Muscle layer of colon (tissue), 2 donors: ENCODE measurements at regions not wholly inside any gene's neighbourhood (a gene's known extent, or its start where the extent isn't known, plus 50 kb on each side); places are given as distances from the start of the nearest gene placed in this dataset.
"Not testable (repeated sequence)": the region's sequence is repeated elsewhere in the genome, so short reads cannot be mapped to it uniquely, and the experiment has no call there.

Experiments
- H3K27ac ChIP-seq: one replicate; pipeline ENCODE4 v1.7.0; 2013; ENCODE audit warnings: low read depth, mild to moderate bottlenecking, low read length, moderate library complexity
- H3K27me3 ChIP-seq, 2 donors: one replicate each; pipeline ENCODE4 v1.7.0; 2013; ENCODE audit warnings: low read length in 2 of 2, mild to moderate bottlenecking in 2 of 2; ENCODE audit not compliant: insufficient read depth in 2 of 2, control insufficient read depth in 1 of 2
- H3K36me3 ChIP-seq: one replicate; pipeline ENCODE4 v1.7.0; 2013; ENCODE audit warnings: mild to moderate bottlenecking, low read length; ENCODE audit not compliant: insufficient read depth
- H3K4me1 ChIP-seq: one replicate; pipeline ENCODE4 v1.7.0; 2013; ENCODE audit warnings: mild to moderate bottlenecking, low read length; ENCODE audit not compliant: insufficient read depth
- H3K4me3 ChIP-seq, 2 donors: one replicate each; pipeline ENCODE4 v1.7.0; 2013; ENCODE audit warnings: low read length in 2 of 2, low read depth in 1 of 2, mild to moderate bottlenecking in 1 of 2, moderate library complexity in 1 of 2
- H3K9ac ChIP-seq: one replicate; pipeline ENCODE4 v1.7.0; 2013; ENCODE audit warnings: low read length
- H3K9me3 ChIP-seq: one replicate; pipeline ENCODE4 v1.7.0; 2013; ENCODE audit warnings: mild to moderate bottlenecking, low read length
- donor health status: abdominal sarcoma.
- donor health status: Adenocarcinoma of cecum.

DNA sequence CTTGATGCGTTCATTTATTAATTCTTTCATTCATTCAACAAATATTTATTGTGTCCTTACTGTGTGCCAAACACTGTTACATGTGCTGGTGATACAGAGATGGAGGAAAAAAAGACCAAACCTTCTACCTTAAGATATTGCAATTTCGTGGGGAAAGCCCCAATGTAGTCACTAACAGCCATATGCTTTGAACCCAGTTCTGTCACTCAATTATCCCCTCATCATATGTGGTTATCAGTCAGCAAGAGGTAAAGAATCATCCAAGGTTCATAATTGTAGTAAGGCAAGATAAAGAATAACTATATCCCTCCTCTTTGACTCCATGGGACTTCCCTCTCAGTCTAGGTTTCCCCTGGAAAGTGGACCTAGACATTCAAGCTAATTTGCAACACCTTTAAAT lies 1185.6 kb upstream of the CELF4 start:
- no peak overlapping the region for H3K9ac ChIP-seq
- no peaks in the 10 kb centered on the region for H3K9me3 ChIP-seq
- H3K4me3 ChIP-seq = no peak overlapping the region
- no peaks in the 10 kb centered on the region for H3K27me3 ChIP-seq
- H3K27ac ChIP-seq = no peak overlapping the region
- no peaks in the 10 kb centered on the region for H3K36me3 ChIP-seq
- H3K4me1 ChIP-seq = no peaks in the 10 kb centered on the region

DNA sequence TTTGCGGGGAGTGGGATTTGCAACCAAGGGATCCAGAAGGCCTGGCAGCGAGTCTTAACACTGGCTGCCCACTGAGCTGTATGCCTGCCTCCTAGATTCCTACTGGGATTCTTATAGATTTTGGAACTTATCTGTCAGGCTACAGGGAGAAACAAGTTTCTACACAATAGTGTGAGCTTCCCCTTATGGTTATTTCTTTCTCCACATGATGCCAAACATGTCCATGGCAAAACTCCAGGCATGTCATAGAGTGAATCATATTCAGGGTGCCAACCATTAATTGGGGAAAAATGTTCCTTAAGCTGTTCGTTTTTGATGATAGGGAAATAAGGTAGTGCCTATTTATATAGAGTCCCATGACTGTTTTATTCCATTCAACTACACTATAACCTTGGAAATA lies 1185.2 kb upstream of the CELF4 start:
- H3K4me3 ChIP-seq = no peak overlapping the region
- H3K9me3 ChIP-seq = no peaks in the 10 kb centered on the region
- H3K27ac ChIP-seq = no peak overlapping the region
- H3K4me1 ChIP-seq = no peaks in the 10 kb centered on the region
- H3K9ac ChIP-seq = no peak overlapping the region
- H3K36me3 ChIP-seq = no peaks in the 10 kb centered on the region
- no peaks in the 10 kb centered on the region for H3K27me3 ChIP-seq

DNA sequence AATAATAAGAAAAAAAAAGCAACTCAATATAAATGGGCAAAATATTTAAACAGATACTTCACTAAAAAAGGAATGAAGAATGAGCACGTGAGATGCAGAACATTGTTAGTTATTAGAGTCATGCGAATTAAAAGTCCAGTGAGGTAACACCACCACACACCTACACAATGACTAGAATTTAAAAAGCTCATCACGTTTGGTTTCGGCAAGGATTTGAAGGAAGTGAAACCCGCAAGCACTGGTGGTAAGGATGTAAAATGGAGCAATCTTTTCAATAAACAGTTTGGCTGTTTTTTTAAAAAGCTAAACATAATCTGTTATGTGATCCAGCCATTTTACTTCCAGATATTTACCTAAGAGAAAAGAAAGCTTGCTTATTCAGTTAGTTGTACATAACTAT lies 1181.6 kb upstream of the CELF4 start:
- Histone ChIP-seq H3K4me3 (no peak overlapping the region), H3K27me3 (no peaks in the 10 kb centered on the region), H3K9me3 (no peaks in the 10 kb centered on the region), H3K27ac (no peak overlapping the region), H3K4me1 (no peaks in the 10 kb centered on the region), H3K36me3 (no peaks in the 10 kb centered on the region), H3K9ac (no peak overlapping the region)

- H3K4me3 ChIP-seq, H3K36me3 ChIP-seq: not testable (repeated sequence)
These were observed 1154.6 kb upstream of the CELF4 start for GRCh38 chr18:38720181-38720580.

DNA sequence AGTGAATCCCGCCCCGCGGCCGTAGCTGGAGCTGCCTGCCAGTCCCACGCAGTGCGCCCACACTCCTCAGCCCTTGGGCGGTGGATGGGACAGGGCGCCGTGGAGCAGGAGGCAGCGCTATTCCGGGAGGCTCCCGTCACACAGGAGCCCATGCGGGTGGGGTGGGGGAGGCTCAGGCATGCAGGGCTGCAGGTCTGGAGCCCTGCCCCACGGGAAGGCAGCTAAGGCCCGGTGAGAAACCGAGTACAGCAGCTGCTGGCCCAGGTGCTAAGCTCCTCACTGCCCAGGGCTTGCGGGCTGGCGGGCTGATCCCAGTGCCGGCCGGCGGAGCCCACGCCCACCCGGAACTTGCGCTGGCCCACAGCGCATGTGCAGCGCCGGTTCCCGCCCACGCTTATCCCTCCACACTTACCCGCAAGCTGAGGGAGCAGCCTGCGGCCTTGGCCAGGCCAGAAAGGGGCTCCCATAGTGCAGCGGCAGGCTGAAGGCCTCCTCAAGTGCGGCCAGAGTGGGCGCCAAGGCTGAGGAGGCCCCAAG lies 1152.8 kb upstream of the CELF4 start:
- no peaks in the 10 kb centered on the region for H3K4me1 ChIP-seq
- H3K27me3 ChIP-seq = no peaks in the 10 kb centered on the region
- no peaks in the 10 kb centered on the region for H3K36me3 ChIP-seq
- H3K9ac ChIP-seq = no peak overlapping the region
- no peak overlapping the region for H3K27ac ChIP-seq
- H3K9me3 ChIP-seq = no peaks in the 10 kb centered on the region
- H3K4me3 ChIP-seq = no peak overlapping the region

More at GRCh38 chr18:38720181-38720580, 1154.6 kb upstream of the CELF4 start:
- H3K9ac ChIP-seq, H3K27ac ChIP-seq, H3K27me3 ChIP-seq, H3K9me3 ChIP-seq, H3K4me1 ChIP-seq: not testable (repeated sequence)

GRCh38 chr18:38709122-38709521 lies 1143.5 kb upstream of the CELF4 start:
- Histone ChIP-seq H3K36me3 (no peaks in the 10 kb centered on the region), H3K4me3 (no peak overlapping the region), H3K27me3 (no peaks in the 10 kb centered on the region), H3K27ac (no peak overlapping the region), H3K9ac (no peak overlapping the region), H3K9me3 (no peaks in the 10 kb centered on the region), H3K4me1 (no peaks in the 10 kb centered on the region)

DNA sequence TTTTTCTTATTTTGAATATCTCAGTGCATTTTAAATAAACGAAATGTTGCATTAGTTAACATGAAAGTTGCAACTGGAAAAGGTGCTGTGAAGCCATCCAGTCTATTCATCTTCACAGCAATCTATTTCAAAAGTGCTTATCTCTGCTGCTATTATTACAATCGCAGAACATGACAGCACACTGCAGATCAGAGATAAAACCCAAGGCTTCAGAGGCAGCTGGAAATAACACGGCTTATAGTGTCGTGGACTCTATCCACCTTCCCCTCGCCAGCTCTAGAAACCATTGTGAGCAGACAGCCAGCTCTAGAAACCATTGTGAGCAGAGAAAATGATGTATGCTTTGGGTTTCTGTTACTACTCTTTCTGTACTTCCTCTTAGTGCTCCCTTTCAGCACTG lies 1140.8 kb upstream of the CELF4 start:
- no peaks in the 10 kb centered on the region for H3K9me3 ChIP-seq
- H3K9ac ChIP-seq = no peak overlapping the region
- no peak overlapping the region for H3K4me3 ChIP-seq
- H3K4me1 ChIP-seq = no peaks in the 10 kb centered on the region
- H3K27me3 ChIP-seq = no peaks in the 10 kb centered on the region
- no peak overlapping the region for H3K27ac ChIP-seq
- H3K36me3 ChIP-seq = no peaks in the 10 kb centered on the region

DNA sequence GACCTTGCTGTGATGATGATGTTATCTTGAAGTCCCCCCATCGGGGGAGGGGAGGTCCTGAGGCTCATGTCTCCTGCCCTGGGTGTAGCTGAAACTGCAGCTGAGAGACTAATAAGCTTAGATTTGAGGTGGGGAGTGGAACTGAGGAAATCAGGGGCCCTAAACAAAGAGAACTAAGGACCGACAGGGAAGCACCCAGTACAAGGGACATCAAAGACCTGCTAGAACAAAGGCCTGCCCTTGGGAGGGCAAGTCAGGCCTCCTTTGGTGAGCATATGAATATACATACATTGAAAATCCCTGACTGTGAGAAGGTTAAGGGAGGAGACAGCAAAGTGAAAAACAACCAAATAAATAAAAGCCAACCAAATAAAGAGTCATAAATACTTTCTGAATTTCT lies 1132.5 kb upstream of the CELF4 start:
- Histone ChIP-seq H3K36me3 (no peaks in the 10 kb centered on the region), H3K4me3 (no peak overlapping the region), H3K4me1 (no peaks in the 10 kb centered on the region), H3K9ac (no peak overlapping the region), H3K27me3 (no peaks in the 10 kb centered on the region), H3K9me3 (no peaks in the 10 kb centered on the region), H3K27ac (no peak overlapping the region)

- H3K27me3 ChIP-seq = no peaks in the 10 kb centered on the region
- no peaks in the 10 kb centered on the region for H3K36me3 ChIP-seq
- H3K4me1 ChIP-seq = no peaks in the 10 kb centered on the region
- H3K27ac ChIP-seq = no peak overlapping the region
- H3K9ac ChIP-seq = no peak overlapping the region
- H3K9me3 ChIP-seq = no peaks in the 10 kb centered on the region
- no peak overlapping the region for H3K4me3 ChIP-seq
These were observed 1130.1 kb upstream of the CELF4 start for GRCh38 chr18:38695559-38696280.

DNA sequence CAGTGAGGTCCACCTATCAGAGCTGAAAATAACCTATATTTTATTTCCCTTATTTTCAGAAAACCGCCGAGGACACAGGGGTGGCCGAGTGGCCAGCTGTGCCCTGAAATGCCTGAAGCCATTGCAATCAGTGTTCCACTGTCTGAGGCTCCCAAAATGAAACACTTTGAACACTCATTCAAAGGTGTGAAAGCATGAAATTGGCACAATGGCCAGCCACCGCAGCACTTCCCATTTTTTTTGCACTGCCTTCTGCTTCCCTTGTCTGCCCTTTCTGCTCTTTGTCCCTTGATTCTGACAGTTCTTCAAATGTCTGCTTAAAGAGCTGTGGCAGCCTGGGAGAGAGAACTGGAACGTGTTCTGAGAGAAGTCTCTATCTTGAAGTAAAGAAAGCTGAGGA lies 1127.5 kb upstream of the CELF4 start:
- Histone ChIP-seq H3K4me1 (no peaks in the 10 kb centered on the region), H3K9me3 (no peaks in the 10 kb centered on the region), H3K27me3 (no peaks in the 10 kb centered on the region), H3K4me3 (no peak overlapping the region), H3K9ac (no peak overlapping the region), H3K27ac (no peak overlapping the region), H3K36me3 (no peaks in the 10 kb centered on the region)

DNA sequence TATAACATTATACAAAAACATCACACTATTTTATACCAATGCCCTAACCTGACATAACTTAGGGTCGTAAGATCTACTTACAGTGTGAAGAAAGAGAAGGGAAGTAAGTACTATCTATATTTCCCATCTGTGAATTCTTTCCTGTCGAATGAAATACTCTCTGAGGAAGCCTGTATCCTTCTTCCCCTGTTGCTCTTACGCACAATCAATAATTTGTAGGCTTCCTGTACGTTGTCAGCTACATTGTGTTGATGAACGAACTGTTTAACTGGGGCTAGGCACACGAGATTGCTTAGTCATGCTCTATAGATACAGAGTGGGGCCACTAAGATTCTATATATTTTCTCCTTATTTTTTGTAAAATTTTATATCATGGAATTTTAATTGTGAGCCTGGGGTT lies 1125.0 kb upstream of the CELF4 start:
- Histone ChIP-seq H3K27ac (no peak overlapping the region), H3K4me1 (no peaks in the 10 kb centered on the region), H3K36me3 (no peaks in the 10 kb centered on the region), H3K9ac (no peak overlapping the region), H3K4me3 (no peak overlapping the region), H3K27me3 (no peaks in the 10 kb centered on the region), H3K9me3 (no peaks in the 10 kb centered on the region)

- no peaks in the 10 kb centered on the region for H3K4me1 ChIP-seq
- H3K9ac ChIP-seq = no peak overlapping the region
- H3K27me3 ChIP-seq = no peaks in the 10 kb centered on the region
- no peak overlapping the region for H3K27ac ChIP-seq
- H3K4me3 ChIP-seq = no peak overlapping the region
- no peaks in the 10 kb centered on the region for H3K9me3 ChIP-seq
- no peaks in the 10 kb centered on the region for H3K36me3 ChIP-seq
These were observed 1122.8 kb upstream of the CELF4 start for GRCh38 chr18:38688416-38688815.
